ENCODE measurements at regions not wholly inside any gene's neighbourhood (a gene's known extent, or its start where the extent isn't known, plus 50 kb on each side); places are given as distances from the start of the nearest gene placed in this dataset.

DNA sequence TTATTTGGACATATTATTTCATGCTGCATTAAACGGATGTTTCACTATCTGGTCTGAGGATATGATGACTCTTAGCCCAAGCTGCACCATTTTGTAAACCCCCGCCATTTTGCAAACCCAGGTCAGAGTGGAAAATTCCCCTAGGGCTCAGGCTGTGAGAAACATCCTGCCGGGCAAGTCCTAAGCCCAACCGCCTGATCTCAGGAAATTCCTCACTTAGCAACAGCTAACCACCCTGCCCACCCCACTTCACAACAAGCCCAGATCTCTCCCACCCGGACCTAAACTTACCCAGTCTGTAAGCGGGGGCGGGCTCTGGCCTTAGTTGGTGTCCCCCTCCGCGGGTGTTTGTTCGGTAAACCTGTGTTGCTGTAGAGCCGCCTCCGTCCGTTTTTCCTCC is 2747.1 kb downstream of the PCDH7 start:
- no peak overlapping the region for H2BK20ac ChIP-seq (ENCODE audit: low read depth, low read length, poor library complexity, severe bottlenecking)
- no peak overlapping the region for H3K27ac ChIP-seq (ENCODE audit: insufficient read length, low read depth, low read length)
- H2BK5ac ChIP-seq (ENCODE audit: insufficient read length, low read length) = no peak overlapping the region
- no peak overlapping the region for H3K4ac ChIP-seq (ENCODE audit: low read depth, low read length)
- no peak overlapping the region for H3K9ac ChIP-seq (ENCODE audit: extremely low read depth, insufficient read length, low read length)
- TF ChIP-seq, protein P1, sequence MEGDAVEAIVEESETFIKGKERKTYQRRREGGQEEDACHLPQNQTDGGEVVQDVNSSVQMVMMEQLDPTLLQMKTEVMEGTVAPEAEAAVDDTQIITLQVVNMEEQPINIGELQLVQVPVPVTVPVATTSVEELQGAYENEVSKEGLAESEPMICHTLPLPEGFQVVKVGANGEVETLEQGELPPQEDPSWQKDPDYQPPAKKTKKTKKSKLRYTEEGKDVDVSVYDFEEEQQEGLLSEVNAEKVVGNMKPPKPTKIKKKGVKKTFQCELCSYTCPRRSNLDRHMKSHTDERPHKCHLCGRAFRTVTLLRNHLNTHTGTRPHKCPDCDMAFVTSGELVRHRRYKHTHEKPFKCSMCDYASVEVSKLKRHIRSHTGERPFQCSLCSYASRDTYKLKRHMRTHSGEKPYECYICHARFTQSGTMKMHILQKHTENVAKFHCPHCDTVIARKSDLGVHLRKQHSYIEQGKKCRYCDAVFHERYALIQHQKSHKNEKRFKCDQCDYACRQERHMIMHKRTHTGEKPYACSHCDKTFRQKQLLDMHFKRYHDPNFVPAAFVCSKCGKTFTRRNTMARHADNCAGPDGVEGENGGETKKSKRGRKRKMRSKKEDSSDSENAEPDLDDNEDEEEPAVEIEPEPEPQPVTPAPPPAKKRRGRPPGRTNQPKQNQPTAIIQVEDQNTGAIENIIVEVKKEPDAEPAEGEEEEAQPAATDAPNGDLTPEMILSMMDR (conservative IDR thresholded peaks at IDR 0.05) = no peak
- no peaks in the 10 kb centered on the region for H3K4me1 Mint-ChIP-seq
- no peak overlapping the region for H2BK120ac ChIP-seq (ENCODE audit: low read depth, low read length, poor library complexity, severe bottlenecking)
- no peaks in the 10 kb centered on the region; the same call in 1 of the 2 replicates for H3K27me3 Mint-ChIP-seq (ENCODE audit: low read depth)
- peaks cover 6% of the 10 kb centered on the region for H3K9me3 ChIP-seq (ENCODE audit: control insufficient read depth, low read depth, low read length)
- H4K20me1 ChIP-seq (ENCODE audit: control insufficient read depth, insufficient read depth, insufficient read length) = no peaks in the 10 kb centered on the region
- no peaks in the 10 kb centered on the region for H3K79me1 ChIP-seq (ENCODE audit: insufficient read depth, low read depth, low read length, poor library complexity, severe bottlenecking)
- no peak overlapping the region for H2AK5ac ChIP-seq (ENCODE audit: insufficient read length, low read length)
- H3K14ac ChIP-seq (ENCODE audit: insufficient read depth, low read length) = no peak overlapping the region
- H3K23me2 ChIP-seq (ENCODE audit: insufficient read length, low read depth, low read length, poor library complexity, severe bottlenecking) = no peaks in the 10 kb centered on the region
- no peak overlapping the region for H3K4me2 ChIP-seq (ENCODE audit: insufficient read depth, insufficient read length, low read length)
- H3K18ac ChIP-seq (ENCODE audit: insufficient read length, low read depth, low read length) = no peak overlapping the region
- H3K4me3 Mint-ChIP-seq = no peak overlapping the region
- H4K8ac ChIP-seq (replicated peaks; ENCODE audit: insufficient read length, low read depth, low read length) = no peak overlapping the region
- no peak overlapping the region for H4K5ac ChIP-seq (ENCODE audit: insufficient read length, low read depth, low read length)
- H3K36me3 Mint-ChIP-seq (ENCODE audit: insufficient read depth in 1 of 3, low read depth in 3 of 3) = peaks cover 0 to 7% (median 1%) of the 10 kb centered on the region in 3 experiments; a peak in 4 of 7 replicates
- peak overlapping the region; percentile 15 for H2AFZ ChIP-seq (ENCODE audit: low read length)
- H3T11ph ChIP-seq (ENCODE audit: low read length) = no peak overlapping the region
- DNase-seq = peak; percentile 53
- H4K91ac ChIP-seq (ENCODE audit: insufficient read length, low read depth, low read length) = no peak overlapping the region
- H3K9me3 Mint-ChIP-seq = peaks cover 7 to 11% of the 10 kb centered on the region in 2 experiments; a peak in 4 of 5 replicates
- H2BK12ac ChIP-seq (ENCODE audit: insufficient read length, low read depth, low read length) = no peak overlapping the region
- H3K27ac Mint-ChIP-seq = peak overlapping the region in 1 of 3 experiments; percentile 14; a peak in 1 of 7 replicates
- no peaks in the 10 kb centered on the region for H3K79me2 ChIP-seq (ENCODE audit: insufficient read depth, low read length)
- no peak overlapping the region for H3K23ac ChIP-seq (ENCODE audit: insufficient read length, low read depth, low read length)
- no peaks in the 10 kb centered on the region for H3K27me3 ChIP-seq (ENCODE audit: insufficient read depth, low read length)
- no CpG with 5 or more reads among the region's 13 CpGs for WGBS (ENCODE audit: extremely low coverage, insufficient read length, low lambda C conversion rate)
- H3K4me1 ChIP-seq (ENCODE audit: insufficient read depth, low read length) = no peaks in the 10 kb centered on the region
- no peak overlapping the region for H3K56ac ChIP-seq (ENCODE audit: insufficient read length, low read depth, low read length)
- H2BK15ac ChIP-seq (ENCODE audit: low read depth, low read length) = no peak overlapping the region

All from H9 (cell line).